ENCODE measurements at regions not wholly inside any gene's neighbourhood (a gene's known extent, or its start where the extent isn't known, plus 50 kb on each side); places are given as distances from the start of the nearest gene placed in this dataset.

GRCh38 chr20:60274717-60275116 is 316.5 kb downstream of the CDH26 start:
- DNase-seq (ENCODE audit: low spot score): no peak

- no peak for DNase-seq (ENCODE audit: low spot score)
Observed at GRCh38 chr20:60281295-60281694, 323.1 kb downstream of the CDH26 start.

GRCh38 chr20:60283281-60283680 is 325.1 kb downstream of the CDH26 start:
- DNase-seq (ENCODE audit: low spot score): no peak

GRCh38 chr20:60286764-60287163 is 328.5 kb downstream of the CDH26 start:
- DNase-seq (ENCODE audit: low spot score): no peak

- DNase-seq (ENCODE audit: low spot score): no peak
Observed at GRCh38 chr20:60288945-60289344, 330.7 kb downstream of the CDH26 start.

GRCh38 chr20:60292001-60292520 is 333.8 kb downstream of the CDH26 start:
- DNase-seq (ENCODE audit: low spot score): no peak

- no peak for DNase-seq (ENCODE audit: low spot score)
Observed at GRCh38 chr20:60294632-60295031, 336.4 kb downstream of the CDH26 start.

GRCh38 chr20:60295214-60295613 is 337.0 kb downstream of the CDH26 start:
- DNase-seq (ENCODE audit: low spot score): no peak

- DNase-seq (ENCODE audit: low spot score): no peak
Observed at GRCh38 chr20:60297649-60298048, 339.4 kb downstream of the CDH26 start.

- DNase-seq (ENCODE audit: low spot score): no peak
Observed at GRCh38 chr20:60298647-60299046, 340.4 kb downstream of the CDH26 start.

- no peak for DNase-seq (ENCODE audit: low spot score)
Observed at GRCh38 chr20:60299951-60300350, 341.7 kb downstream of the CDH26 start.

- no peak for DNase-seq (ENCODE audit: low spot score)
Observed at GRCh38 chr20:60300374-60300773, 342.2 kb downstream of the CDH26 start.

GRCh38 chr20:60302875-60303274 is 344.7 kb downstream of the CDH26 start:
- no peak for DNase-seq (ENCODE audit: low spot score)

- DNase-seq (ENCODE audit: low spot score): no peak
Observed at GRCh38 chr20:60304026-60304590, 345.9 kb downstream of the CDH26 start.

- no peak for DNase-seq (ENCODE audit: low spot score)
Observed at GRCh38 chr20:60304931-60305330, 346.7 kb downstream of the CDH26 start.

- DNase-seq (ENCODE audit: low spot score): no peak
Observed at GRCh38 chr20:60306105-60306504, 347.9 kb downstream of the CDH26 start.

GRCh38 chr20:60306551-60306950 is 348.3 kb downstream of the CDH26 start:
- DNase-seq (ENCODE audit: low spot score): no peak

GRCh38 chr20:60310560-60311349 is 352.5 kb downstream of the CDH26 start:
- no peak for DNase-seq (ENCODE audit: low spot score)

GRCh38 chr20:60313191-60313590 is 355.0 kb downstream of the CDH26 start:
- no peak for DNase-seq (ENCODE audit: low spot score)

GRCh38 chr20:60313614-60314013 is 355.4 kb downstream of the CDH26 start:
- DNase-seq (ENCODE audit: low spot score): no peak

- no peak for DNase-seq (ENCODE audit: low spot score)
Observed at GRCh38 chr20:60314727-60315126, 356.5 kb downstream of the CDH26 start.

GRCh38 chr20:60316476-60317158 is 358.4 kb downstream of the CDH26 start:
- no peak for DNase-seq (ENCODE audit: low spot score)

- DNase-seq (ENCODE audit: low spot score): no peak
Observed at GRCh38 chr20:60317401-60317800, 359.2 kb downstream of the CDH26 start.
